GM23338 (cell line): ENCODE measurements at regions not wholly inside any gene's neighbourhood (a gene's known extent, or its start where the extent isn't known, plus 50 kb on each side); places are given as distances from the start of the nearest gene placed in this dataset.

Source experiments
- ATAC-seq: fragments of 200-7000 bp; cut with Tn5 transposase; 3 replicates; pipeline ENCODE4 v1.9.1; 2020
- DNase-seq: peaks from one replicate; pipeline ENCODE4 v3.0.0-alpha.2; 2015; ENCODE audit warnings: low spot score
- H2AFZ ChIP-seq: fragments of 200-600 bp; sonication (generic); 2 replicates; pipeline ENCODE4 v1.8.0; 2016; ENCODE audit warnings: antibody characterized with exemption, mild to moderate bottlenecking, moderate library complexity
- H3F3A ChIP-seq: fragments of 200-600 bp; sonication (generic); replicated peaks from 2 replicates; pipeline ENCODE4 v1.8.0; 2017; ENCODE audit warnings: antibody characterized with exemption, mixed run types, low read depth
- H3K27ac ChIP-seq: fragments of 200-600 bp; sonication (generic); 2 replicates; pipeline ENCODE4 v1.6.1; 2016; ENCODE audit warnings: low read depth
- H3K27me3 ChIP-seq: fragments of 200-600 bp; sonication (generic); 2 replicates; pipeline ENCODE4 v1.8.0; 2016; ENCODE audit warnings: mild to moderate bottlenecking, mixed run types, moderate library complexity; ENCODE audit not compliant: insufficient read depth
- H3K36me3 ChIP-seq: fragments of 200-600 bp; sonication (generic); 2 replicates; pipeline ENCODE4 v1.8.0; 2016; ENCODE audit warnings: mild to moderate bottlenecking; ENCODE audit not compliant: insufficient read depth
- H3K4me1 ChIP-seq: fragments of 200-600 bp; sonication (generic); 2 replicates; pipeline ENCODE4 v1.8.0; 2016; ENCODE audit warnings: mild to moderate bottlenecking, moderate library complexity; ENCODE audit not compliant: insufficient read depth
- H3K4me2 ChIP-seq: fragments of 200-600 bp; sonication (generic); 2 replicates; pipeline ENCODE4 v1.7.1; 2017; ENCODE audit warnings: mixed run types
- H3K4me3 ChIP-seq: fragments of 200-600 bp; sonication (generic); 2 replicates; pipeline ENCODE4 v1.6.1; 2016; ENCODE audit warnings: mixed run types
- H3K79me2 ChIP-seq: fragments of 200-600 bp; sonication (generic); replicated peaks from 2 replicates; pipeline ENCODE4 v1.8.0; 2017; ENCODE audit warnings: mild to moderate bottlenecking; ENCODE audit not compliant: insufficient read depth
- H3K9me2 ChIP-seq: fragments of 200-600 bp; sonication (generic); 2 replicates; pipeline ENCODE4 v1.8.0; 2017; ENCODE audit not compliant: insufficient read depth
- H4K20me1 ChIP-seq: fragments of 200-600 bp; sonication (generic); replicated peaks from 2 replicates; pipeline ENCODE4 v1.8.0; 2017; ENCODE audit warnings: mild to moderate bottlenecking; ENCODE audit not compliant: insufficient read depth
- H3K27ac Mint-ChIP-seq: 2 replicates; pipeline ENCODE4 v1.8.0; 2020; ENCODE audit warnings: inconsistent platforms, mild to moderate bottlenecking, moderate library complexity, mixed read lengths
- H3K27me3 Mint-ChIP-seq: 3 replicates; pipeline ENCODE4 v1.8.0; 2022; ENCODE audit warnings: low read depth, mild to moderate bottlenecking, moderate library complexity, mixed read lengths, inconsistent platforms; ENCODE audit not compliant: insufficient read depth, poor library complexity
- H3K36me3 Mint-ChIP-seq: 3 replicates; pipeline ENCODE4 v1.8.0; 2021; ENCODE audit warnings: low read depth, mild to moderate bottlenecking, inconsistent platforms, moderate library complexity, mixed read lengths
- H3K4me1 Mint-ChIP-seq: 3 replicates; pipeline ENCODE4 v1.8.0; 2020; ENCODE audit warnings: mild to moderate bottlenecking, inconsistent platforms, mixed read lengths
- H3K4me3 Mint-ChIP-seq: 3 replicates; pipeline ENCODE4 v1.8.0; 2021; ENCODE audit warnings: moderate library complexity, mild to moderate bottlenecking, inconsistent platforms, mixed read lengths
- H3K9me3 Mint-ChIP-seq: 3 replicates; pipeline ENCODE4 v1.8.0; 2020; ENCODE audit warnings: moderate library complexity, mild to moderate bottlenecking, inconsistent platforms, mixed read lengths
- CTCF ChIP-seq, 2 experiments: fragments of 200-600 bp in 1 of 2; sonication (generic) in 1 of 2; conservative IDR thresholded peaks; 2 replicates each; pipeline versions ENCODE4 v1.5.1 to v1.6.1; 2016 to 2017; ENCODE audit warnings: antibody characterized with exemption in 2 of 2, low read depth in 2 of 2, mild to moderate bottlenecking in 2 of 2, moderate library complexity in 1 of 2
- ETS1 ChIP-seq: IDR thresholded peaks from 2 replicates; pipeline ENCODE4 v1.6.1; 2016; ENCODE audit warnings: antibody characterized with exemption
- EZH2phosphoT487 ChIP-seq: fragments of 200-600 bp; sonication (generic); IDR thresholded peaks from one replicate; pipeline ENCODE4 v1.8.1; 2018; ENCODE audit warnings: antibody characterized with exemption; ENCODE audit not compliant: unreplicated experiment
- JUNB ChIP-seq: IDR thresholded peaks from one replicate; pipeline ENCODE4 v1.6.1; 2016; ENCODE audit warnings: antibody characterized with exemption; ENCODE audit not compliant: unreplicated experiment
- POLR2AphosphoS5 ChIP-seq: IDR thresholded peaks from 2 replicates; pipeline ENCODE4 v1.6.1; 2016; ENCODE audit warnings: antibody characterized with exemption, low read depth
- ZNF114 ChIP-seq: fragments of 250-450 bp; sonication (Bioruptor Pico); IDR thresholded peaks from 2 replicates; pipeline ENCODE4 v1.5.0; 2020; ENCODE audit warnings: mild to moderate bottlenecking, moderate library complexity
- ZNF462 ChIP-seq: fragments of 250-450 bp; sonication (Bioruptor Pico); IDR thresholded peaks from 2 replicates; pipeline ENCODE4 v1.5.0; 2020; ENCODE audit warnings: mild to moderate bottlenecking, moderate library complexity

- TF ChIP-seq JUNB (no peak), CTCF (conservative IDR thresholded peaks at IDR 0.05; ENCODE audit: low read depth in 2 of 2) (no peak), EZH2phosphoT487 (no peak), ETS1 (no peak), ZNF114 (CRISPR knock-in tag) (no peak)
Measured at GRCh38 chr3:19074257-19074900, 73.9 kb upstream of the KCNH8 start (continued).

- Histone ChIP-seq H3K36me3 (no peaks in the 10 kb centered on the region), H3K9me2 (no peaks in the 10 kb centered on the region; the same call in 1 of the 2 replicates), H3K4me2 (peak overlapping the region; percentile 30), H3K27ac (peak overlapping the region; percentile 24; the same call in 1 of the 2 replicates), H3F3A (no peaks in the 10 kb centered on the region), H3K4me1 (peaks cover 44% of the 10 kb centered on the region), H2AFZ (no peak overlapping the region), H4K20me1 (no peaks in the 10 kb centered on the region), H3K27me3 (no peaks in the 10 kb centered on the region), H3K79me2 (no peaks in the 10 kb centered on the region), H3K4me3 (no peak overlapping the region)
- peaks cover 34% of the 10 kb centered on the region for H3K36me3 Mint-ChIP-seq
- peak overlapping the region; percentile 59 for H3K27ac Mint-ChIP-seq
- ATAC-seq (no peak), DNase-seq (peak; percentile 3)
- no peaks in the 10 kb centered on the region for H3K27me3 Mint-ChIP-seq
- peaks cover 43% of the 10 kb centered on the region for H3K4me1 Mint-ChIP-seq
- H3K4me3 Mint-ChIP-seq: no peak overlapping the region
- H3K9me3 Mint-ChIP-seq: peaks cover 31% of the 10 kb centered on the region
- TF ChIP-seq POLR2AphosphoS5 (no peak), ZNF462 (CRISPR knock-in tag) (no peak), CTCF (conservative IDR thresholded peaks at IDR 0.05; ENCODE audit: low read depth in 2 of 2) (no peak), ZNF114 (CRISPR knock-in tag) (no peak)
Measured at GRCh38 chr3:19073341-19074105, 74.8 kb upstream of the KCNH8 start.
